ENCODE measurements at regions not wholly inside any gene's neighbourhood (a gene's known extent, or its start where the extent isn't known, plus 50 kb on each side); places are given as distances from the start of the nearest gene placed in this dataset.

DNA sequence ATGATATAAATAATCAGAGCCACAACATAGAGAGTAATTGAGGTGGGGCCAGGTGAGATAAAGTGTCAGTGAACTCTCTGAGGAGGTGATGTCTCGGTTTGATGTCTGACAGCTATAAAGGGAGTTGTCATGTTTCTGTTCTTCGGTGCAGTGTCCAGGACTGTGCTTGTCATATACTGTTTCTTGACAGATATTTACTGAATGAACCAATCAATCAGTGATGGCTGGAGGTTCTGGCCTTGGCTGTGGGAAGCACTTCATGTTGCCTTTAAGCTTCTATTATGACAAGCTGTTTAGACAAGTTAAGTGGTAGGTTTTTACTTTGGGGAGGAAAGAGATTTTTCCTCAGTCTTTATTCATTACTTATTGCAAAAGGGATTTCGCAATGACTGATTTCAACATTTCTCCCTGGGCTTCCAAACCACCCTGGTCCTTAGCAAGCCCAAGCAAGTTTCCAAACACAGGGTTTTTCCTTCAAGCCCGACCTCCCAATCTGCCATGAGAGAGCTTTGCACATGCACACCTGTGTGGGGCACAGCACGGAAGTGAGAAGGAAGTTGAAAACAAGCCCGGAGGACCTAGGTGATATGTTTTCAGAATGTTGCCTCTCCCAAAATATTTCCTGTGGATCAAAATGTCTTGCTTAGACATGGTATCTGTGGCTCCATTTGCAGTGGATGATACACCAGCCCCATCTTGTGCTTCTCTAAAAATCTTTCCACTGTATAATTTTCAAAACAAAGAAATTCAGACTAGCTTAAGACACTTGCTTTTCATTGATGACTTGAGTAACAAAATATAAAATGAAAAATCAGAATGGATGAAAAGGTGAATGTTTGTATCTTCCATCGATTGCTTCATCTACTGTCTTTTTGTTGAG, 567.3 kb upstream of the BTBD3 start:
- DNase-seq (ENCODE audit: low spot score): no peak

- DNase-seq (ENCODE audit: low spot score): no peak
Observed at GRCh38 chr20:11352041-11352440, 565.7 kb upstream of the BTBD3 start.

- DNase-seq (ENCODE audit: low spot score): no peak
Observed at GRCh38 chr20:11354846-11355245, 562.8 kb upstream of the BTBD3 start.

DNA sequence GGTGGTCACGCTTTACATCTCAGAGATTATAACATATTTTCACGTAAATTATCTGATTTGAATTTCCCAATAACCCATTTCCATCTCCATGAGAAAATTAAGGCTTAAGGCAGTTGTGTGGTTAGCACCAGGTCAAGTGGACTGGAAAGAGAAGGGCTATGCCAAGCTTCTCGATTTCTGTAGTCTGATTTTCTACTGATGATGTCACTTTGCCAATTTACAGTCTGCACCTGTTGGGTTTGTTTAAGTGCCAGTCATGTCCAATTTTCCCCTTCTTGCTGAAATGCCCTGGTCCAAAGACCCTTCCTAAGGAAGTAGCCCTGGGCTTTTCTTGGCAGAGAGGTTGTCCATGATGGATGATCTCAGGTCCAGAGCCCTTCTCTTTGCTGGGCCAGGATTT, 562.3 kb upstream of the BTBD3 start:
- no peak for DNase-seq (ENCODE audit: low spot score)

- no peak for DNase-seq (ENCODE audit: low spot score)
Observed at GRCh38 chr20:11356061-11356460, 561.6 kb upstream of the BTBD3 start.

DNA sequence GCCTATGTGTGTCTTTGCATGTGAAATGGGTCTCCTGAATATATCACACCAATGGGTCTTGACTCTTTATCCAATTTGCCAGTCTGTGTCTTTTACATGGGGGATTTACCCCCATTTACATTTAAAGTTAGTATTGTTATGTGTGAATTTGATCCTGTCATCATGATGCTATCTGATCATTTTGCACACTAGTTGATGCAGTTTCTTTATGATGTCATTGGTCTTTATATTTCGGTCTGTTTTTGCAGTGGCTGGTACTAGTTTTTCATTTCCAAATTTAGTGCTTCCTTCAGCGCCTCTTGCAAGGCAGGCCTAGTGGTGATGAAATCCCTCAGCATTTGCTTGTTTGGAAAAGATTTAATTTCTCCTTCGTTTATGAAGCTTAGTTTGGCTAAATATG, 555.2 kb upstream of the BTBD3 start:
- DNase-seq (ENCODE audit: low spot score): no peak

DNA sequence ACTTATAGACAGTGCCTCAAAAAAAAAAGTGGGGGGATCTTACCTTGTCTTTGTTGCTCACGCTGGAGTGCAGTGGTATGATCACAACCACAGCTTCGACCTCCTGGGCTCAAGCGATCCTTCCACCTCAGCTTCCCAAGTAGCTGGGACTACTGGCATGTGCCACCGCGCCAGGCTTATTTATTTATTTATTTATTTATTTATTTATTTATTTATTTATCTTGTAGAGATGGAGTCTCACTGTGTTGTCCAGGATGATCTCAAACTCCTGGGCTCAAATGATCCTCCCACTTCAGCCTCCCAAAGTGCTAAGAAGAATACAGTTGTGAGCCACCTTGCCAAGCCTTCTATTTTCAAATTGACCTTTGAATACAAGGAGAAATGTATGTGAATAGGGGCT, 553.0 kb upstream of the BTBD3 start:
- DNase-seq (ENCODE audit: low spot score): no peak

- DNase-seq (ENCODE audit: low spot score): no peak
Observed at GRCh38 chr20:11366660-11367059, 551.0 kb upstream of the BTBD3 start.

- DNase-seq (ENCODE audit: low spot score): no peak
Observed at GRCh38 chr20:11368499-11368898, 549.2 kb upstream of the BTBD3 start.

- DNase-seq (ENCODE audit: low spot score): no peak
Observed at GRCh38 chr20:11368965-11369711, 548.6 kb upstream of the BTBD3 start.

GRCh38 chr20:11371831-11372230, 545.9 kb upstream of the BTBD3 start:
- no peak for DNase-seq (ENCODE audit: low spot score)

DNA sequence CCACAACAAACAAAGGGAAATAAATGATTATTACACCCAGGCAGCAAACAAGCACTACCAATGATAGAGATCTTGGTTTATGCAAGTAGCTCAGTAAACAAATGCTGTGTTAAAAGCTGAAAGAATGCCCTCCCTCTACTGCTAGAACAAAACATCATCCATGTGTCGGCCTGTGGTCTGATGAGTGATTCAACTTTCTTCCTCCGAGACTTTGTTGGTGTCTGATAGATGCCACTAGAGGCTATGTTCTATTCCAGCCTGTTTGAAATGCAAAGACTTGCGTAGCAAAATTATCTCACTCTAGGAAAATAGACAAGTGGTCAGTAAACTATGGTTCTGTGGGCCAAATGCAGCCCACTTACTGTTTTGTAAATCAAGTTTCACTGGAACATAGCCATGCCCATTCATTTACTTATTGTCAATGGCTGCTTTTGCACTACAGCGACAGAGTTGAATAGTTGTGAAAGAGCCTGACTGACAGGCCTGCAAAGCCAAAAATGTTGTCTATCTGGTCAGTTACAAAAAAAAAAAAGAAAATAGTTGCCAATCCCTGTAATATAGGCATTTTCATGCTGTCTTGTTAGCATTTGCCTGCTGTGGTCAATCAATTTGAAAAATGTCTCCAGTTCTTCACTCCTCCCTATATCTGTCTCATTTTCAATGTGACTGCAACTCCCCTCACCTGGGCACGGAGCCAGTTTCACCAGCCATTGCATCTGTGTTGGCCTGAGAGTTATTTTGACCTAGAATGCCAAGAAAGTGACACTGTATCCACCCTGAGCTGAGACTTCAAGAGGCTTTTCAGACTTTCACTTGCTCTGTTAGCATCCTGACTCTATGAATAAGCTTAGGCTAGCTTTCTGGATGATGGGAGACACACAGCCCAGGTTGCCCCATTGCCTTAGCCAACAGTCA, 544.6 kb upstream of the BTBD3 start:
- DNase-seq (ENCODE audit: low spot score): no peak

- DNase-seq (ENCODE audit: low spot score): no peak
Observed at GRCh38 chr20:11375335-11375734, 542.4 kb upstream of the BTBD3 start.

DNA sequence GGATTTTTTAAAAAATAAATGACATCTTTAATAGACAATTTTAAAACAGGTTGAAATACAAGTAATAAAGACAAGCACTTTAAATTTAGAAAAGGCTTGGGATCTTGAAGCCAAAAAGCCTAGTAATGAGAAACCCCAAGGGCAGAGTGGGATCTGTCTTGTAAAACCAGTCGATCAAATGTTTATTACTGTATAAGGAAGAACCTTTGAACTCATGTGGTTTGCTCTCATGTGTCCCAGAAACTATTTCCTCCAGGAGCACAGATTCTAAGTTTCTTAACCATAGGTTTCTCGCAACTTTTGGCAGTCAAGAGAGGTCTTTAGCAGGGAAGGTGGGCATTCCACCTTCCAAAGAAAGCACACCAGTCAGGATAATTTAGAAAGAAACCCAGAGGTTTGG, 541.7 kb upstream of the BTBD3 start:
- no peak for DNase-seq (ENCODE audit: low spot score)

GRCh38 chr20:11376420-11376819, 541.3 kb upstream of the BTBD3 start:
- no peak for DNase-seq (ENCODE audit: low spot score)

GRCh38 chr20:11376998-11377397, 540.7 kb upstream of the BTBD3 start:
- no peak for DNase-seq (ENCODE audit: low spot score)

- DNase-seq (ENCODE audit: low spot score): no peak
Observed at GRCh38 chr20:11377761-11378160, 539.9 kb upstream of the BTBD3 start.

- no peak for DNase-seq (ENCODE audit: low spot score)
Observed at GRCh38 chr20:11378252-11378651, 539.4 kb upstream of the BTBD3 start.

GRCh38 chr20:11379257-11380011, 538.3 kb upstream of the BTBD3 start:
- no peak for DNase-seq (ENCODE audit: low spot score)

- DNase-seq (ENCODE audit: low spot score): no peak
Observed at GRCh38 chr20:11380283-11380682, 537.4 kb upstream of the BTBD3 start.

DNA sequence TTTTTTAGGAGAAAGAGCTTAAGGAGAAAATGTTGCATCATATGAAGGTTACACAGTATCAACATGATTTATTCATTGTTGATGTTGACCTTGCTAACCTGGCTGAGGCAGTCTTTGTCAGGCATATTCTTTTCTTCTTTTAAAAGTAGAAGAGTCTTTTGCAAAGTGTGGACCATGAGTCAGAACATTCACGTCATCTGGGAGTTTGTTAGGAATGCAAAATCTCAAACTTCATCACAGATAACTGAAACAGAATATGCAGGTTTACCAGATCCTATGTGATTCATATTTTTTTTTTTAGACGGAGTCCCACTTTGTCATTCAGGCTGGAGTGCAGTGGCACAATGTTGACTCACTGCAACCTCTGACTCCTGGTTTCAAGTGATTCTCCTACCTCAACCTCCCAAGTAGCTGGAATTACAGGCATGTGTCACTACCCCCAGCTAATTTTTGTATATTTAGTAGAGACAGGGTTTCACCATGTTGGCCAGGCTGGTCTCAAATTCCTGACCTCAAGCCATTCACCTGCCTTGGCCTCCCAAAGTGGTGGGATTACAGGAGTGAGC, 530.4 kb upstream of the BTBD3 start:
- peak; percentile 85 for DNase-seq (ENCODE audit: low spot score)
